Neural progenitor cell (in vitro differentiated cells): ENCODE measurements at regions not wholly inside any gene's neighbourhood (a gene's known extent, or its start where the extent isn't known, plus 50 kb on each side); places are given as distances from the start of the nearest gene placed in this dataset.

Experiments
- CTCF ChIP-seq: fragments of 200-600 bp; sonication (generic); IDR thresholded peaks from 2 replicates; pipeline ENCODE4 v1.5.1; 2017; ENCODE audit warnings: antibody characterized with exemption, mild to moderate bottlenecking
- EZH2 ChIP-seq: fragments of 200-600 bp; sonication (generic); IDR thresholded peaks from 2 replicates; pipeline ENCODE4 v1.6.1; 2017; ENCODE audit warnings: antibody characterized with exemption, mild to moderate bottlenecking, moderate library complexity

- TF ChIP-seq CTCF (no peak), EZH2 (no peak)
These were observed 109.6 kb downstream of the ATXN7L3B start for GRCh38 chr12:74647256-74647655.
